Duodenal mucosa (tissue), 2 donors: ENCODE measurements at regions not wholly inside any gene's neighbourhood (a gene's known extent, or its start where the extent isn't known, plus 50 kb on each side); places are given as distances from the start of the nearest gene placed in this dataset.

Experiments
- H3K27ac ChIP-seq: one replicate; pipeline ENCODE4 v1.7.0; 2013; ENCODE audit warnings: low read depth, low read length
- H3K27me3 ChIP-seq, 2 donors: one replicate each; pipeline ENCODE4 v1.7.0; 2013; ENCODE audit warnings: low read length in 2 of 2, control low read depth in 1 of 2; ENCODE audit not compliant: insufficient read depth in 2 of 2, control insufficient read depth in 1 of 2
- H3K36me3 ChIP-seq, 2 donors: one replicate each; pipeline ENCODE4 v1.7.0; 2013; ENCODE audit warnings: low read length in 2 of 2, control low read depth in 1 of 2; ENCODE audit not compliant: insufficient read depth in 2 of 2, control insufficient read depth in 1 of 2
- H3K4me1 ChIP-seq, 2 donors: one replicate each; pipeline ENCODE4 v1.7.0; 2013; ENCODE audit warnings: low read length in 2 of 2, control low read depth in 1 of 2; ENCODE audit not compliant: insufficient read depth in 2 of 2, control insufficient read depth in 1 of 2
- H3K4me3 ChIP-seq, 2 donors: one replicate each; pipeline ENCODE4 v1.7.0; 2013; ENCODE audit warnings: low read length in 2 of 2, low read depth in 1 of 2
- H3K9ac ChIP-seq, 2 donors: one replicate each; pipeline ENCODE4 v1.7.0; 2013; ENCODE audit warnings: low read length in 2 of 2, low read depth in 1 of 2
- H3K9me3 ChIP-seq, 2 donors: one replicate each; pipeline ENCODE4 v1.7.0; 2013; ENCODE audit warnings: low read length in 2 of 2, control low read depth in 1 of 2; ENCODE audit not compliant: control insufficient read depth in 1 of 2

- Histone ChIP-seq H3K27ac (no peak overlapping the region), H3K9me3 (no peaks in the 10 kb centered on the region), H3K27me3 (no peaks in the 10 kb centered on the region), H3K36me3 (no peaks in the 10 kb centered on the region), H3K4me1 (no peaks in the 10 kb centered on the region), H3K9ac (no peak overlapping the region), H3K4me3 (no peak overlapping the region)
Measured at GRCh38 chr18:72427721-72428120, 116.4 kb downstream of the CBLN2 start.

- H3K9ac ChIP-seq: no peak overlapping the region
- H3K36me3 ChIP-seq: no peaks in the 10 kb centered on the region
Measured at GRCh38 chr18:72419914-72420313, 124.2 kb downstream of the CBLN2 start.

GRCh38 chr18:72412927-72413326, 131.2 kb downstream of the CBLN2 start:
- Histone ChIP-seq H3K4me1 (no peaks in the 10 kb centered on the region), H3K9me3 (peaks cover 0 to 3% of the 10 kb centered on the region in 2 donors), H3K4me3 (no peak overlapping the region), H3K27me3 (no peaks in the 10 kb centered on the region), H3K36me3 (no peaks in the 10 kb centered on the region), H3K27ac (no peak overlapping the region), H3K9ac (no peak overlapping the region)

More at GRCh38 chr18:72419914-72420313, 124.2 kb downstream of the CBLN2 start:
- no peaks in the 10 kb centered on the region for H3K4me1 ChIP-seq
- H3K27ac ChIP-seq: no peak overlapping the region
- H3K4me3 ChIP-seq: no peak overlapping the region
- peaks cover 0 to 10% of the 10 kb centered on the region in 2 donors for H3K9me3 ChIP-seq
- H3K27me3 ChIP-seq: no peaks in the 10 kb centered on the region

- no peak overlapping the region for H3K9ac ChIP-seq
- H3K4me1 ChIP-seq: no peaks in the 10 kb centered on the region
- H3K27ac ChIP-seq: no peak overlapping the region
- H3K27me3 ChIP-seq: no peaks in the 10 kb centered on the region
- H3K4me3 ChIP-seq: no peak overlapping the region
- no peaks in the 10 kb centered on the region for H3K36me3 ChIP-seq
- peaks cover 3 to 4% of the 10 kb centered on the region in 2 donors for H3K9me3 ChIP-seq
Measured at GRCh38 chr18:72411261-72411660, 132.9 kb downstream of the CBLN2 start.

- Histone ChIP-seq H3K4me1 (no peaks in the 10 kb centered on the region), H3K36me3 (no peaks in the 10 kb centered on the region), H3K9me3 (peaks cover 3 to 4% of the 10 kb centered on the region in 2 donors), H3K27me3 (no peaks in the 10 kb centered on the region), H3K27ac (no peak overlapping the region), H3K4me3 (no peak overlapping the region), H3K9ac (no peak overlapping the region)
Measured at GRCh38 chr18:72410399-72410798, 133.7 kb downstream of the CBLN2 start.

GRCh38 chr18:72409903-72410302, 134.2 kb downstream of the CBLN2 start:
- H3K4me1 ChIP-seq: no peaks in the 10 kb centered on the region
- no peak overlapping the region for H3K27ac ChIP-seq
- no peaks in the 10 kb centered on the region for H3K27me3 ChIP-seq
- H3K9ac ChIP-seq: no peak overlapping the region
- no peaks in the 10 kb centered on the region for H3K36me3 ChIP-seq
- no peak overlapping the region for H3K4me3 ChIP-seq
- peaks cover 3 to 4% of the 10 kb centered on the region in 2 donors for H3K9me3 ChIP-seq

GRCh38 chr18:72407048-72407447, 137.1 kb downstream of the CBLN2 start:
- no peak overlapping the region for H3K9ac ChIP-seq
- H3K36me3 ChIP-seq: no peaks in the 10 kb centered on the region

GRCh38 chr18:72391951-72392350, 152.2 kb downstream of the CBLN2 start:
- H3K4me1 ChIP-seq: no peaks in the 10 kb centered on the region
- no peak overlapping the region for H3K27ac ChIP-seq
- no peak overlapping the region for H3K9ac ChIP-seq
- no peaks in the 10 kb centered on the region for H3K27me3 ChIP-seq
- no peak overlapping the region for H3K4me3 ChIP-seq
- no peaks in the 10 kb centered on the region for H3K36me3 ChIP-seq
- peaks cover 9 to 17% of the 10 kb centered on the region in 2 donors for H3K9me3 ChIP-seq

More at GRCh38 chr18:72407048-72407447, 137.1 kb downstream of the CBLN2 start:
- Histone ChIP-seq H3K4me1 (no peaks in the 10 kb centered on the region), H3K9me3 (peaks cover 8% of the 10 kb centered on the region in 2 donors), H3K4me3 (no peak overlapping the region), H3K27me3 (no peaks in the 10 kb centered on the region), H3K27ac (no peak overlapping the region)

- Histone ChIP-seq H3K4me1 (no peaks in the 10 kb centered on the region), H3K27ac (no peak overlapping the region), H3K36me3 (no peaks in the 10 kb centered on the region), H3K4me3 (no peak overlapping the region), H3K27me3 (no peaks in the 10 kb centered on the region), H3K9me3 (peaks cover 9 to 22% of the 10 kb centered on the region in 2 donors), H3K9ac (no peak overlapping the region)
Measured at GRCh38 chr18:72391427-72391826, 152.7 kb downstream of the CBLN2 start.

GRCh38 chr18:72378016-72378415, 166.1 kb downstream of the CBLN2 start:
- Histone ChIP-seq H3K9ac (no peak overlapping the region), H3K36me3 (no peaks in the 10 kb centered on the region), H3K4me1 (no peaks in the 10 kb centered on the region), H3K27ac (no peak overlapping the region), H3K4me3 (no peak overlapping the region), H3K27me3 (no peaks in the 10 kb centered on the region), H3K9me3 (peaks cover 3 to 5% of the 10 kb centered on the region in 2 donors)

GRCh38 chr18:72376256-72376655, 167.9 kb downstream of the CBLN2 start:
- no peak overlapping the region for H3K27ac ChIP-seq
- no peak overlapping the region for H3K4me3 ChIP-seq
- H3K4me1 ChIP-seq: no peaks in the 10 kb centered on the region
- no peaks in the 10 kb centered on the region for H3K36me3 ChIP-seq
- no peaks in the 10 kb centered on the region for H3K27me3 ChIP-seq
- no peak overlapping the region for H3K9ac ChIP-seq
- H3K9me3 ChIP-seq: peaks cover 3 to 5% of the 10 kb centered on the region in 2 donors
